IMR-90 (cell line): ENCODE measurements at regions not wholly inside any gene's neighbourhood (a gene's known extent, or its start where the extent isn't known, plus 50 kb on each side); places are given as distances from the start of the nearest gene placed in this dataset.

Experiments
- CEBPB ChIP-seq: IDR thresholded peaks from 2 replicates; pipeline ENCODE4 v1.6.1; 2012; ENCODE audit warnings: low read depth, low read length, improper control_type of control experiment
- CHD1 ChIP-seq: IDR thresholded peaks from 2 replicates; pipeline ENCODE4 v1.6.1; 2012; ENCODE audit warnings: low read depth, low read length, improper control_type of control experiment
- CTCF ChIP-seq: conservative IDR thresholded peaks from 2 replicates; pipeline ENCODE4 v1.5.1; 2012; ENCODE audit warnings: mild to moderate bottlenecking, low read depth, low read length, improper control_type of control experiment
- POLR2A ChIP-seq: IDR thresholded peaks from 2 replicates; pipeline ENCODE4 v1.6.1; 2012; ENCODE audit warnings: mild to moderate bottlenecking, low read depth, low read length
- RAD21 ChIP-seq: IDR thresholded peaks from 2 replicates; pipeline ENCODE4 v1.6.1; 2012; ENCODE audit warnings: low read length, improper control_type of control experiment

GRCh38 chr13:44210525-44210924, 163.1 kb upstream of the SERP2 start:
- TF ChIP-seq CTCF (no peak), POLR2A (no peak), CEBPB (no peak), CHD1 (no peak), RAD21 (no peak)
